NCI-H1694 treated with DMSO at 0.1 percent for 48 hours (cell line): ENCODE measurements at regions not wholly inside any gene's neighbourhood (a gene's known extent, or its start where the extent isn't known, plus 50 kb on each side); places are given as distances from the start of the nearest gene placed in this dataset.
"Not testable (repeated sequence)": the region's sequence is repeated elsewhere in the genome, so short reads cannot be mapped to it uniquely, and the experiment has no call there.

Experiments
- DNase-seq: peaks from one replicate; lab custom pipeline; 2025; lab: John Stamatoyannopoulos, UW

DNA sequence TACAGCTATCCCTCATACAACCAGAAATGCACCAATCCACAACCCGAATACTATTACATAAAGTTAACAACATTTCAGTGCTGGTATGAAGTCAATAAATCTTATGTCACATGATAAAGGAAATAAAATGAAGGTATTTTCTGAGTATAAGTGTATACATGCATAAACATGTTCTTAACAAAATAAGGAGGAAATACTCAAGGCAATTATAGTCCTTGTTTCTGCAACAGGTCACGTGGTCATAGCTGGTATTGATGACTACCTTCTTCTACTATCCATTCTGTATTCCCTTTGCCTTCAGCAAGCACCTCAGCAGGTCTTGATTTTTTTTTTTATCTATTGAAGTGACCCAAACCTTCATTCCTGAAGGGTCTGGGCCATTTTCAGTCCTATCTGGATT lies 675.6 kb downstream of the RPL10L start:
- DNase-seq, result no peak

DNA sequence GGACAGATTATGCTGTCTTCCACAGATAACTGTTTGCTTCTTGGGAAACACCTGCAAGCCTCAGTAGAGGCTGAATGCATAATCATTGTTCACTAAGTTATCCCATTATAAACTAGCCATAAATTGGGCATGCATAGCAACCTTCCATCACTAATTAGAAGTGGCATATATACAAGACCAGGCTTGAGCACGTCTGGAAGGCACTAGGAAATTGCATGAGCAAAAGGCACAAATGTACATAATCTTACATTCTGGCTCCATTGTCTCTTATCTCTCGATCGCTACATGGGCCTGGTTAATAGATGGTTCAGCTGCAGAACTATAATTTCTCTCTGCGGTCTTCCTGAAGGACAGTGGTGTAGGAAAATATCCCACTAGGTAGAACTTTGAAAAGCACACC lies 679.2 kb downstream of the RPL10L start:
- DNase-seq, result no peak

- DNase-seq, result no peak
Measured at GRCh38 chr14:45970621-45971020, 681.0 kb downstream of the RPL10L start.

- no peak for DNase-seq
Measured at GRCh38 chr14:45968037-45968436, 683.5 kb downstream of the RPL10L start.

DNA sequence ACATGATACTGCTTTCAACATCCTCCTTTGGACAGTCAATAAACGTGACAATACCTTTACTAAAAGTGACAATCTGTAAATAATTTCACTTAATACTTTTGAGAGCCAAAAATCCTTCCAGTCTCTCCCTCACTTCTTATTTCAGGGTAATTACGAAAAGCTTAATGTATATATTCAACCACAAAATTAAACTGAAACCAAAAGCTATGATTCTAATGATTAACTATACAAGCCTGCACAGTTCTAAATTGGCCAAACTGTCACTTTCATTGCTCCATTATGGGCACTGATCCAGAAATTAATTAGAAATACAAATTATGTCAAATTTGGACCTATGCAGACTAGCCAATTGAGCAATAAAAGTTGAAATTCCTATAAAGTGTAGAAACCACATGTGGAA lies 696.5 kb upstream of the MIS18BP1 start:
- DNase-seq, result no peak

- DNase-seq, result no peak
Measured at GRCh38 chr14:45947830-45948229, 694.8 kb upstream of the MIS18BP1 start.

DNA sequence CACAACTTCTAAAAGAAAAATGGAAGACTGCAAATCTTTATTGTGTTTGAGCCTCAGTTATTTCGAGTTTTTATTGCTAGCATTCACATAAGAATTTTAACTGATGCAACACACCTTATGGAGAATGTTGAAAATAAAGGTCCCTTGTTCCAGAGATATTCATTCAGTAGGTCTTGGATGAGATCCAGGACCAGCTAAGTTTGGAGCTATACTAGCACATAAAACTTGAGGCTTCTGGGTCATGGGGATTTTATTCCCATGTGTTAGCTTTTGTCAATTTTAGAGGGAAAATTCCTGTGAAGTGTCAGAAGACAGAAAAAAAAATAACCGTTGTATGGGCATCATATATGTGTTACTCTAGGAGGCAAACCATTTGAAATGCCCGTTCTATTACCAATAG lies 693.2 kb upstream of the MIS18BP1 start:
- DNase-seq, result no peak

DNA sequence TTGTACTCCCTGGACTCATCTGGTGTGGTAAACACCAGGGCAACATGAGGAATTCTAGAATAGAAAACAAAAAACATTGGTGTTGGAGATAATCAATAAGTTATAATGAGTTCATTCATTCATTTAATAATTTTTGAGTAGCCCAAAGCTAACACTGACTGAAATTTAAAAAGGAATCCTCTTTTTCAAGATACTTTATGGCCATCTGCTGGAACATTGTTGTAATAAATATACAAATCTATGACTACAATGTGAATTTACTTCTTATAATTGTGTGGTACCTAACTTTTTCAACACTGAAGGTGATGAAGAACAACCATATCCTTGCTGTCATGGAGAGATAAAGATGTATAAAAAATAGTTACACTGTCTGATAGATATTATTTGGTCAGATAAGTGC lies 687.3 kb upstream of the MIS18BP1 start:
- DNase-seq, result no peak

DNA sequence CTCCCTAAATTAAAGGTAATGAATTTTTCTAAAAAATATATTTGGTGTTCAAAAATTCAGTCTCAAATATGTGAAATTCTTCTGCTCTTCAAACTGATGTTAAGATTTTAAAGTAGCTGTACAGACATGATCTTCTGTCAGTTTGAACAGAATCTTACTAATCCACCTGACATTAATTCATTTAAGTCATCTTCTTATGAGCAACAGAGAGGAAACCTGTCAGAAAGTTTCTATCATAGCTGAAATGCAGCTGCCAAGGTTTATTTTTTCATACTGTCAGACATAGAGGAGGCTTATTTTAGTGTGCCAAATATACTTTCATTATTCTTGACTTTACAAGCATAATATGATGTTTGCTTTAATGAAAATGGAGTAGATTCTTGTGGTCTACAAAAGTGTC lies 686.6 kb upstream of the MIS18BP1 start:
- no peak for DNase-seq

GRCh38 chr14:45919995-45920394 lies 667.0 kb upstream of the MIS18BP1 start:
- DNase-seq, result not testable (repeated sequence)

DNA sequence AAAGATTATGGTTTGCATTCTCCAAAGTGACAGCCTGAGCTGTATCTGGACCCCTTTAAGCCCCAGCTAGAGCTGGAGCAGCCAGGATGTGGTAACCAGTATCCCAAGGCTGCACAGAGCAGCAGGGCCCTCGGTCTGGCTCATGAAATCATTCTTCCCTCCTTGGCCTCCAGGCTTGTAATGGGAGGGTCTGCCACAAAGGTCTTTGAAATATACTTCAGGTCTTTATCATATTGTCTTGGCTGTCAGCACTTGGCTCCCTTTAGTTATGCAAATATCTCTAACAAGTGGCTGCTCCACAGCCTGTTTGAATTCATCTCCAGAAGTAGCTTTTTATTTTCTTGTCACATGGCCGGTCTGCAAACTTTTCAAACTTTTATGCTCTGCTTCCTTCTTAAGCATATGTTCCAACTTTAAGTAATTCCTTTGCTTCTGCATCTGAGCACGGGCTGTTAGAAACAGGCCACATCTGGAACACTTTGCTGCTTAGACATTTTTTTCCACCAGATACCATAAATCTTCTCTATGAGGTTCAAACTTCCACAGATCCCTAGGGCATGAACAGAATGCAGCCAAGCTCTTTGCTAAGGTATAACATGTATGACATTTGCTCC lies 663.4 kb upstream of the MIS18BP1 start:
- no peak for DNase-seq

DNA sequence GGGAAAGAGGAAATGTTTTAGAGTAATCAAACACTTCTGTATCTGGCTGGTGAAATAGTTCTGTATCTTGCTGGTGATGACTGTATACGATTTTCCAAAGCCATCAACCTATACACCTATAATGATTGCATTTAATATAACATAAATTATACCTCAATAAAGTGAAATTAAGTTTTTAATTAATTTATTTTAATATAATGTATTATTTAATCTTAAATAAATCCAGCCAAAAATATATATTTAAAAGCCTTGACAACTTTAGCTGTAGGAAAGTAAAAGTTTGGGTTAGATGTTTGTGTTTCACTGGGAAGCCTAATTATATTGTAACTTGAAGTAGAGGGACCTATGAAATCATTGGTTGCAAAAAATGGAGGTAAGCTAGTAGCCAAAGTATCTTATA lies 654.8 kb upstream of the MIS18BP1 start:
- DNase-seq, result no peak

DNA sequence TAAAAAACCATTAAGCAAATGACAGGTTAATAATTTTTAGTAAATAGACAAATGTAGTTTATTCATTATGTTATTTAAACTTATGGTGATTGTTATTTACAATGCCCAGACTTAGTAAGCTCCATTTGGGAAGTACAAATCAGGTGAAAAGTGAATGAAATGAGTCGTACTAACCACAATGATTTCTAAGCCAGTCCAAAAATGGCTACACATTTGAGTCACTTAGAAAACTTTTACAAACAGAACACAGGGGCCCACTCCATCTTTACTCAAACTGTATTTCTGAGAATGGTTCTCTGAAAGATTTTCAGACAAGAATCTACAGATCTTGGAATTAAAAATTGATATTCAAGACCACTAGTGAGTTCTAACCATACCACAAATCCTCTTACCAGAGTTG lies 653.3 kb upstream of the MIS18BP1 start:
- DNase-seq, result no peak

- DNase-seq, result no peak
Measured at GRCh38 chr14:45905672-45906071, 652.7 kb upstream of the MIS18BP1 start.

- DNase-seq, result no peak
Measured at GRCh38 chr14:45904314-45904713, 651.3 kb upstream of the MIS18BP1 start.

DNA sequence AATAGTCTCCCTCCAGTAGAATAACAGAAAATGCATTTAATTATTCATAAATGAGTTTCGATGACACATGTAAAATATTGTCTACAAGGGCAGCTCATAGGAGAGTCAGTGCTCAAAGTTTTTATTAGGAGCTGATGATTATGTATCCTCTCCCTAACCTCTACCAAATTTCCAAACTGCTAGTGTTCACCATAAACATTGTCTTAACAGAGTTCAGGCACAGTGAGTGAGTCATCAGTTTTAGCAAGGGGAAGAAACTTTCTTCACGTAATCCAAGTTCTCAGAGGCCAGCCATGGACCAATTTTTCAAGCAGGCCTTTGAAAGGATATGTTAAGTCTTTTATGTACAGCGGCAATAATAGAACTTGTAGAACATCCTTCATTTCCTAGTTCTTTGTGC lies 649.2 kb upstream of the MIS18BP1 start:
- no peak for DNase-seq

DNA sequence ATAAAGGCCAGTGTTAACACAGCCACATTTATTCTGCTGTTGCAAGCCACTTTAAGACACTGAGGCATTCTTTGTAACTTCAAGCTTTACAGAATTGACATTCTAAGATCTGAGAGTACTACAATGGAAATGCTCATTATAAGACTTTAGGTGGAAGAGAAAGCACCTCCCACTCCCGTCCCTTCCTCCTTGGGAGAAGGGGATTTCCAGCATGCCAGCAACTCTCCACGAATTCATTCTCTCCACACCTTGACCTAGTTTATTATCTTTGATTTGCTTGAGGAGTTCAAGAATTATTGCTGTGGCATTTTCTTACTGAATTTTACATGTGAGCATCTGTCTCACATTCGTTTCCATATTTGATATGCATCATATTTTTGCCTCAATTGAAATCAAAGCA lies 644.4 kb upstream of the MIS18BP1 start:
- DNase-seq, result no peak

DNA sequence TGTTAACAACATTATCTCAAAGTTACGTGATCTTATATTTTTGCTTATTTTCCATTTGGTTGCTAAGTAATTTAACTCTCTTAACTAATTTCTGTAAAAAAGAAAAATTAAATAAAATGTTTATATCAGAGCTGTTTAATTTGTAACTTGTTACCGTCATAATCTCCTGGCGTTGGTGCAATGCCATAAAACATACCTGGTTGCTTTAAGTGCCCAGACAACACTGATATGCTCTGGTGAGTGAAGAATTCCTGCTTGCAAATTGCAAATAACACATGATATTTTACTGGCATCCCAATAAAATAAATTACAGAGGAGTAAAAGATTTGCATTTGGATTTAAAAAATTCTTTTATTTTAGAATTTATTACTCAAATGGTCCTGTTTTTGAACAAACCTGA lies 640.1 kb upstream of the MIS18BP1 start:
- DNase-seq, result no peak

DNA sequence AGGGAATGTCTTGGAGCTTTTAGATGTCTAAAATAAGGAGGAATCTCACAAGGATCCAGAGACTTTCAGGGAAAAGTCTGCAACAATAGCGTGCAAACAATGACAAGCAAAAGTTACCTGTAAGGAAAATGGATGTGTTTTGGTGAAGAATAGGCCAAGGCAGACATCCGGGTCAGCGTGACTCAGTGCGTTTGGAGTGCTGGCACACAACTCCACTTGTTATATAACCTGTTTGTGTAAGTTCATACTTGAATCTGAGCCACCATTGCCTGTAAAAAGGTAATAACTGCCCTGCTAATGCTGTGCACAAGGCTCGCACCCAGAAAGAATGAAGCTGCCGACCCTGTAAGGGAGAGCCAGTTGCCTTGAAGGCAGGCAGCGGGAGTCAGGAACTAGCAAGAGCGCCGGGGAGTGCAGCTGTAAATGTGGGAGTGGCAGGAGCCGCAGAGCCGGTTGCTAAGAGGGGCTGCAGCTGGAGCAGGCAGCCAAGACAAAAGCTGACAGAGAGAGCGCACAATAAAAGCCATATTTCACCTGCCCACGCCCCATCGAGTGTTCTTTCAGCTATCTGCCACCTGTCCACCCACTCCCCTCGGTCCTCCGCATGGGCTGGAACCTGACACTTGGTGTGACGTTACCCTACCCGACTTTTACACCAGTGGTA lies 638.5 kb upstream of the MIS18BP1 start:
- DNase-seq, result no peak

DNA sequence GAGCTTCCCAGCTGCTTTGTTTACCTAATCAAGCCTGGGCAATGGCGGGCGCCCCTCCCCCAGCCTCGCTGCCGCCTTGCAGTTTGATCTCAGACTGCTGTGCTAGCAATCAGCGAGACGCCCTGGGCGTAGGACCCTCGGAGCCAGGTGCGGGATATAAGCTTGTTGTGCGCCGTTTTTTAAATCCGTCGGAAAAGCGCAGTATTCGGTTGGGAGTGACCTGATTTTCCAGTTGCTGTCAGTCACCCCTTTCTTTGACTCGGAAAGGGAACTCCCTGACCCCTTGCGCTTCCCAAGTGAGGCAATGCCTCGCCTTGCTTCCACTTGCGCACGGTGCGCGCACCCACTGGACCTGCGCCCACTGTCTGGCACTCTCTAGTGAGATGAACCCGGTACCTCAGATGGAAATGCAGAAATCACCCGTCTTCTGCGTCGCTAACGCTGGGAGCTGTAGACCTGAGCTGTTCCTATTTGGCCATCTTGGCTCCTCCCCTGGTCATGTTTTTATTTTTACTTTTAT lies 635.8 kb upstream of the MIS18BP1 start:
- not testable (repeated sequence) for DNase-seq

DNA sequence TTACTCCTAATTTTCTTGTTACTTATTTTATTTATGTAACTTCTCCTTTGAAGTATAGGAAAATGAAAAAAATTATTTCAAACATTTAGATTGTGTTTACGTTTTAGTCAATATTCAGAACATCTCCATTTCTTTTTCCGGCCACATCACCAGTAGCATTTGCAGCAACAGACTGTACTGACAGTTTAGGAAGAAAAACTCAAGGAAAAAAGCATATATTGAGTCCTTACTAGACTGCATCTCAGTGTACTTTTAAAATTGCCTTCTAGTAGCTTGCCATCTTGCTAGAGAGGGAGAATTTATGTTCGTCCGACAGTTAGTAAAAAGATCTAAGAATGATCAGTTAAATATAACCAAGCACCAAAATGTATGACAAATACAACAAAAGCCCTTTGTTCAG lies 625.0 kb upstream of the MIS18BP1 start:
- no peak for DNase-seq

- DNase-seq, result no peak
Measured at GRCh38 chr14:45868863-45869262, 615.9 kb upstream of the MIS18BP1 start.

DNA sequence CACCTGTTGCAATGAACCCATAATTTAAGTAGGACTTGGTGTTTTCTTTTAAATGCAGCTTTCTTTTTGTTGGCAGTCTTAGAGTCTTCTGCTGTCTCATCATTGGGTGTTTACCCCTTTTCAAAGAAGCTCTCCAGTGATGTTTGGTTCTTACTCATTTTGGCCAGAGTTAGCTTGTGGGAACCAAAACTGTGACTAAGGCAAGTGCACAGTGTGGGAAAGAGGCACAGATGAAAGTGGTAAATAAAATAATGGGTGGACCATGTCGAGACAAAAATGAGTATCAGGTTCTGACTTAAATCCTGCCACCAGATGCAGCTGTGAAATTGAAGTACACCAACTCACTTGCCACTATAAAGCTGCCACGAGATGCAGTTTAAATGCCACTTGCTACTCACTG lies 615.4 kb upstream of the MIS18BP1 start:
- DNase-seq, result no peak
